ENCODE measurements at regions not wholly inside any gene's neighbourhood (a gene's known extent, or its start where the extent isn't known, plus 50 kb on each side); places are given as distances from the start of the nearest gene placed in this dataset.

GRCh38 chr21:35628316-35628715 is 432.0 kb downstream of the SETD4 start:
- TF ChIP-seq CTCF (IDR thresholded peaks at IDR 0.05 in 4 of 5, conservative IDR thresholded peaks at IDR 0.05 in 1 of 5) (no peak), POLR2A (IDR thresholded peaks at IDR 0.05) (no peak)
